IMR-90 (cell line): ENCODE measurements at regions not wholly inside any gene's neighbourhood (a gene's known extent, or its start where the extent isn't known, plus 50 kb on each side); places are given as distances from the start of the nearest gene placed in this dataset.

Experiments
- ATAC-seq: fragments of 200-7000 bp; cut with Tn5 transposase; 2 replicates; pipeline ENCODE4 v1.9.1; 2020; ENCODE audit warnings: low read depth, mild to moderate bottlenecking, moderate library complexity
- BruUV-seq: library from RNA; stranded (reverse); fragments of 400-500 nt; replicated peaks from 2 replicates; lab custom pipeline; 2021; lab: Mats Ljungman, UMichigan
- CTCF ChIA-PET: fragments of 300-600 bp; formaldehyde crosslinking; extraction: SDS; loops from one replicate; lab custom pipeline; 2021; ENCODE audit warnings: antibody characterized with exemption; lab: Yijun Ruan, JAX
- POLR2A ChIA-PET: fragments of 300-600 bp; sonication (Branson Sonifier 250); formaldehyde crosslinking; loops from one replicate; lab custom pipeline; 2022; ENCODE audit warnings: antibody characterized with exemption; ENCODE audit not compliant: unreplicated experiment; lab: Charles Lee
- DNase-seq: peaks from one replicate; pipeline ENCODE4 v3.0.0; 2013
- H2AFZ ChIP-seq: replicated peaks from 2 replicates; pipeline ENCODE3; 2013; ENCODE audit warnings: low read length, mild to moderate bottlenecking; ENCODE audit not compliant: poor library complexity
- H2AK5ac ChIP-seq: 2 replicates; pipeline ENCODE4 v1.6.1; 2013; ENCODE audit warnings: low read depth, low read length, inconsistent platforms
- H2AK9ac ChIP-seq: replicated peaks from 2 replicates; pipeline ENCODE3; 2013; ENCODE audit warnings: mild to moderate bottlenecking, low read depth, low read length, moderate library complexity; ENCODE audit not compliant: poor library complexity
- H2BK120ac ChIP-seq: 2 replicates; pipeline ENCODE4 v1.6.1; 2013; ENCODE audit warnings: low read depth, low read length, inconsistent platforms
- H2BK15ac ChIP-seq: 3 replicates; pipeline ENCODE4 v1.6.1; 2013; ENCODE audit warnings: low read depth, low read length, inconsistent platforms
- H2BK20ac ChIP-seq: 2 replicates; pipeline ENCODE4 v1.6.1; 2013; ENCODE audit warnings: low read depth, mild to moderate bottlenecking, inconsistent platforms, low read length, moderate library complexity
- H2BK5ac ChIP-seq: 2 replicates; pipeline ENCODE4 v1.6.1; 2013; ENCODE audit warnings: mild to moderate bottlenecking, low read depth, low read length, inconsistent platforms; ENCODE audit not compliant: poor library complexity, severe bottlenecking
- H3K14ac ChIP-seq: replicated peaks from 2 replicates; pipeline ENCODE4 v1.6.1; 2013; ENCODE audit warnings: low read depth, low read length, inconsistent platforms
- H3K18ac ChIP-seq: 2 replicates; pipeline ENCODE4 v1.6.1; 2013; ENCODE audit warnings: low read depth, low read length, control low read depth
- H3K23ac ChIP-seq: 2 replicates; pipeline ENCODE4 v1.6.1; 2013; ENCODE audit warnings: low read depth, low read length, inconsistent platforms
- H3K27ac ChIP-seq: 2 replicates; pipeline ENCODE4 v1.5.1; 2013; ENCODE audit warnings: mild to moderate bottlenecking, control low read depth, low read length; ENCODE audit not compliant: insufficient read depth
- H3K27me3 ChIP-seq: 2 replicates; pipeline ENCODE4 v1.6.1; 2013; ENCODE audit warnings: low read length; ENCODE audit not compliant: control insufficient read depth, insufficient read depth
- H3K36me3 ChIP-seq: 2 replicates; pipeline ENCODE4 v1.6.1; 2013; ENCODE audit warnings: low read length, mixed read lengths; ENCODE audit not compliant: control insufficient read depth, insufficient read depth
- H3K4ac ChIP-seq: 2 replicates; pipeline ENCODE4 v1.6.1; 2013; ENCODE audit warnings: low read depth, low read length, inconsistent platforms
- H3K4me1 ChIP-seq: 2 replicates; pipeline ENCODE4 v1.6.1; 2013; ENCODE audit warnings: low read length, mixed read lengths; ENCODE audit not compliant: control insufficient read depth, insufficient read depth
- H3K4me2 ChIP-seq: 2 replicates; pipeline ENCODE4 v1.6.1; 2013; ENCODE audit warnings: low read depth, mild to moderate bottlenecking, control low read depth, low read length, moderate library complexity
- H3K4me3 ChIP-seq: 2 replicates; pipeline ENCODE4 v1.5.1; 2013; ENCODE audit warnings: low read depth, mild to moderate bottlenecking, control low read depth, low read length, moderate library complexity; ENCODE audit not compliant: insufficient read depth
- H3K56ac ChIP-seq: 2 replicates; pipeline ENCODE4 v1.6.1; 2013; ENCODE audit warnings: low read length, inconsistent platforms; ENCODE audit not compliant: insufficient read depth; ENCODE audit errors: extremely low read depth
- H3K79me1 ChIP-seq, 2 experiments: 2 replicates each; pipeline ENCODE4 v1.6.1; 2013; ENCODE audit warnings: low read length in 2 of 2, inconsistent platforms in 1 of 2, low read depth in 1 of 2
- H3K9ac ChIP-seq: 2 replicates; pipeline ENCODE4 v1.6.1; 2013; ENCODE audit warnings: low read depth, low read length, control low read depth
- H3K9me1 ChIP-seq: 2 replicates; pipeline ENCODE4 v1.6.1; 2013; ENCODE audit warnings: low read length, inconsistent platforms; ENCODE audit not compliant: insufficient read depth
- H3K9me3 ChIP-seq: 2 replicates; pipeline ENCODE4 v1.6.1; 2013; ENCODE audit warnings: low read length; ENCODE audit not compliant: control insufficient read depth, insufficient read depth
- H4K20me1 ChIP-seq: 2 replicates; pipeline ENCODE4 v1.6.1; 2013; ENCODE audit warnings: low read length, inconsistent platforms; ENCODE audit not compliant: insufficient read depth
- H4K5ac ChIP-seq: 2 replicates; pipeline ENCODE4 v1.6.1; 2013; ENCODE audit warnings: mild to moderate bottlenecking, low read depth, low read length, control low read depth
- H4K8ac ChIP-seq, 2 experiments: 2 replicates each; pipeline ENCODE4 v1.6.1; 2013; ENCODE audit warnings: low read depth in 2 of 2, low read length in 2 of 2, control low read depth in 1 of 2, inconsistent platforms in 1 of 2
- H4K91ac ChIP-seq: 2 replicates; pipeline ENCODE4 v1.6.1; 2013; ENCODE audit warnings: low read depth, low read length, inconsistent platforms; ENCODE audit not compliant: insufficient read depth
- BHLHE40 ChIP-seq: fragments of 150-350 bp; IDR thresholded peaks from 2 replicates; pipeline ENCODE4 v1.6.1; 2016; ENCODE audit warnings: mild to moderate bottlenecking, low read depth, low read length
- CEBPB ChIP-seq: IDR thresholded peaks from 2 replicates; pipeline ENCODE4 v1.6.1; 2012; ENCODE audit warnings: low read depth, low read length, improper control_type of control experiment
- CHD1 ChIP-seq: IDR thresholded peaks from 2 replicates; pipeline ENCODE4 v1.6.1; 2012; ENCODE audit warnings: low read depth, low read length, improper control_type of control experiment
- ELK1 ChIP-seq: fragments of 150-350 bp; IDR thresholded peaks from 2 replicates; pipeline ENCODE4 v1.6.1; 2016; ENCODE audit warnings: low read depth, mild to moderate bottlenecking, low read length, moderate library complexity, borderline replicate concordance
- FOS ChIP-seq: fragments of 150-350 bp; IDR thresholded peaks from 2 replicates; pipeline ENCODE4 v1.6.1; 2016; ENCODE audit warnings: low read depth, low read length
- MAFK ChIP-seq: IDR thresholded peaks from 2 replicates; pipeline ENCODE4 v1.6.1; 2012; ENCODE audit warnings: low read depth, low read length, improper control_type of control experiment
- MAZ ChIP-seq: IDR thresholded peaks from 2 replicates; pipeline ENCODE4 v1.6.1; 2012; ENCODE audit warnings: low read depth, mild to moderate bottlenecking, low read length, improper control_type of control experiment, moderate library complexity, borderline replicate concordance
- MXI1 ChIP-seq: IDR thresholded peaks from 2 replicates; pipeline ENCODE4 v1.6.1; 2012; ENCODE audit warnings: low read depth, mild to moderate bottlenecking, low read length, moderate library complexity, borderline replicate concordance
- NFE2L2 ChIP-seq: fragments of 150-350 bp; IDR thresholded peaks from 2 replicates; pipeline ENCODE4 v1.6.1; 2016; ENCODE audit warnings: low read depth, mild to moderate bottlenecking, low read length
- POLR2A ChIP-seq: IDR thresholded peaks from 2 replicates; pipeline ENCODE4 v1.6.1; 2012; ENCODE audit warnings: mild to moderate bottlenecking, low read depth, low read length
- RAD21 ChIP-seq: IDR thresholded peaks from 2 replicates; pipeline ENCODE4 v1.6.1; 2012; ENCODE audit warnings: low read length, improper control_type of control experiment
- RCOR1 ChIP-seq: IDR thresholded peaks from 2 replicates; pipeline ENCODE4 v1.6.1; 2012; ENCODE audit warnings: mild to moderate bottlenecking, low read length, improper control_type of control experiment; ENCODE audit not compliant: insufficient replicate concordance
- RFX5 ChIP-seq: IDR thresholded peaks from 2 replicates; pipeline ENCODE4 v1.8.0; 2012; ENCODE audit warnings: low read depth, mild to moderate bottlenecking, low read length, moderate library complexity
- SMC3 ChIP-seq: fragments of 150-350 bp; IDR thresholded peaks from 2 replicates; pipeline ENCODE4 v1.6.1; 2016; ENCODE audit warnings: low read depth, mild to moderate bottlenecking, antibody characterized with exemption, low read length, moderate library complexity
- WGBS, 2 experiments: methylation state at CpG; one replicate each; pipeline versions ENCODE4 v1.1.5 to v1.1.7; 2013; ENCODE audit warnings: missing lambda C conversion rate in 2 of 2; ENCODE audit not compliant: insufficient read length in 1 of 2; ENCODE audit errors: extremely low coverage in 2 of 2; 5-methylcytosine and 5-hydroxymethylcytosine counted together
- dilution Hi-C: fragments of 300-500 bp; cut with HindIII; formaldehyde crosslinking; loops from one replicate; pipeline ENCODE4 v1.14.3; 2018; ENCODE audit warnings: low sequenced_read_pairs; ENCODE audit not compliant: unreplicated experiment
- in situ Hi-C: fragments of 300-500 bp; cut with MboI; formaldehyde crosslinking; loops from 3 replicates; pipeline ENCODE4 v1.14.3; 2019; ENCODE audit warnings: low sequenced_read_pairs, inconsistent platforms, mixed read lengths
- intact Hi-C: fragments of 100-400 bp; cut with micrococcal nuclease; formaldehyde crosslinking; loops from 2 replicates; pipeline ENCODE4 v1.10.0; 2022
- TF ChIP-seq, protein P1 (sequence below): conservative IDR thresholded peaks from 2 replicates; pipeline ENCODE4 v1.5.1; 2012; ENCODE audit warnings: mild to moderate bottlenecking, low read depth, low read length, improper control_type of control experiment
- TF ChIP-seq, protein P2 (sequence below): fragments of 150-350 bp; IDR thresholded peaks from 2 replicates; pipeline ENCODE4 v1.6.1; 2017; ENCODE audit warnings: mild to moderate bottlenecking, antibody characterized with exemption, low read length, low read depth

GRCh38 chr4:14176613-14177012 is 549.1 kb upstream of the BOD1L1 start:
- H3K27me3 ChIP-seq = no peaks in the 10 kb centered on the region
- in situ Hi-C loops (no loop called here), intact Hi-C loops (no loop called here), dilution Hi-C loops (no loop called here)
- no peak overlapping the region for H3K18ac ChIP-seq
- ChIA-PET CTCF (no interaction called here), POLR2A (no interaction called here)
- no peak overlapping the region for H3K56ac ChIP-seq
- no peak overlapping the region for H3K27ac ChIP-seq
- H2BK20ac ChIP-seq = no peak overlapping the region
- no peaks in the 10 kb centered on the region for H3K36me3 ChIP-seq
- no peaks in the 10 kb centered on the region for H4K20me1 ChIP-seq
- DNase-seq (peak; percentile 49), ATAC-seq (no peak; the same call in 1 of the 2 replicates)
- no peak overlapping the region for H4K5ac ChIP-seq
- H2BK15ac ChIP-seq = no peak overlapping the region
- H3K4me2 ChIP-seq = no peak overlapping the region
- H3K4me1 ChIP-seq = no peaks in the 10 kb centered on the region
- H3K9me1 ChIP-seq = no peaks in the 10 kb centered on the region; the same call in 1 of the 2 replicates
- no TSS peak for BruUV-seq
- H2BK120ac ChIP-seq = no peak overlapping the region
- WGBS, 2 experiments = no CpG with 5 or more reads among the region's 3 CpGs
- TF ChIP-seq CHD1 (no peak), MAFK (no peak), RCOR1 (no peak), FOS (no peak), SMC3 (no peak), NFE2L2 (no peak), POLR2A (no peak), MXI1 (no peak), BHLHE40 (no peak), MAZ (no peak), CEBPB (no peak), ELK1 (no peak), RAD21 (no peak), RFX5 (no peak)
- TF ChIP-seq, protein P1, sequence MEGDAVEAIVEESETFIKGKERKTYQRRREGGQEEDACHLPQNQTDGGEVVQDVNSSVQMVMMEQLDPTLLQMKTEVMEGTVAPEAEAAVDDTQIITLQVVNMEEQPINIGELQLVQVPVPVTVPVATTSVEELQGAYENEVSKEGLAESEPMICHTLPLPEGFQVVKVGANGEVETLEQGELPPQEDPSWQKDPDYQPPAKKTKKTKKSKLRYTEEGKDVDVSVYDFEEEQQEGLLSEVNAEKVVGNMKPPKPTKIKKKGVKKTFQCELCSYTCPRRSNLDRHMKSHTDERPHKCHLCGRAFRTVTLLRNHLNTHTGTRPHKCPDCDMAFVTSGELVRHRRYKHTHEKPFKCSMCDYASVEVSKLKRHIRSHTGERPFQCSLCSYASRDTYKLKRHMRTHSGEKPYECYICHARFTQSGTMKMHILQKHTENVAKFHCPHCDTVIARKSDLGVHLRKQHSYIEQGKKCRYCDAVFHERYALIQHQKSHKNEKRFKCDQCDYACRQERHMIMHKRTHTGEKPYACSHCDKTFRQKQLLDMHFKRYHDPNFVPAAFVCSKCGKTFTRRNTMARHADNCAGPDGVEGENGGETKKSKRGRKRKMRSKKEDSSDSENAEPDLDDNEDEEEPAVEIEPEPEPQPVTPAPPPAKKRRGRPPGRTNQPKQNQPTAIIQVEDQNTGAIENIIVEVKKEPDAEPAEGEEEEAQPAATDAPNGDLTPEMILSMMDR = no peak
- TF ChIP-seq, protein P2, sequence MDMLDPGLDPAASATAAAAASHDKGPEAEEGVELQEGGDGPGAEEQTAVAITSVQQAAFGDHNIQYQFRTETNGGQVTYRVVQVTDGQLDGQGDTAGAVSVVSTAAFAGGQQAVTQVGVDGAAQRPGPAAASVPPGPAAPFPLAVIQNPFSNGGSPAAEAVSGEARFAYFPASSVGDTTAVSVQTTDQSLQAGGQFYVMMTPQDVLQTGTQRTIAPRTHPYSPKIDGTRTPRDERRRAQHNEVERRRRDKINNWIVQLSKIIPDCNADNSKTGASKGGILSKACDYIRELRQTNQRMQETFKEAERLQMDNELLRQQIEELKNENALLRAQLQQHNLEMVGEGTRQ = no peak
- H4K91ac ChIP-seq = no peak overlapping the region
- no peak overlapping the region for H3K4ac ChIP-seq
- no peak overlapping the region for H2AFZ ChIP-seq
- no peak overlapping the region for H3K23ac ChIP-seq
- H3K79me1 ChIP-seq = no peaks in the 10 kb centered on the region
- no peak overlapping the region for H2AK5ac ChIP-seq
- no peak overlapping the region for H3K14ac ChIP-seq
- H2AK9ac ChIP-seq = no peak overlapping the region
- H2BK5ac ChIP-seq = no peak overlapping the region
- H3K9ac ChIP-seq = no peak overlapping the region
- H3K4me3 ChIP-seq = no peak overlapping the region
- H4K8ac ChIP-seq = no peak overlapping the region
- no peaks in the 10 kb centered on the region for H3K9me3 ChIP-seq
